HG02884 (cell line): ENCODE measurements at regions not wholly inside any gene's neighbourhood (a gene's known extent, or its start where the extent isn't known, plus 50 kb on each side); places are given as distances from the start of the nearest gene placed in this dataset.
A peak's percentile ranks its signal among the peaks of the same experiment; 100 is the strongest.
"Not testable (repeated sequence)": the region's sequence is repeated elsewhere in the genome, so short reads cannot be mapped to it uniquely, and the experiment has no call there.

Experiments used
- ATAC-seq: cut with Tn5 transposase; IDR thresholded peaks from one replicate; pipeline ENCODE4 v1.9.1; 2021; ENCODE audit warnings: mild to moderate bottlenecking, moderate library complexity; ENCODE audit not compliant: unreplicated experiment

DNA sequence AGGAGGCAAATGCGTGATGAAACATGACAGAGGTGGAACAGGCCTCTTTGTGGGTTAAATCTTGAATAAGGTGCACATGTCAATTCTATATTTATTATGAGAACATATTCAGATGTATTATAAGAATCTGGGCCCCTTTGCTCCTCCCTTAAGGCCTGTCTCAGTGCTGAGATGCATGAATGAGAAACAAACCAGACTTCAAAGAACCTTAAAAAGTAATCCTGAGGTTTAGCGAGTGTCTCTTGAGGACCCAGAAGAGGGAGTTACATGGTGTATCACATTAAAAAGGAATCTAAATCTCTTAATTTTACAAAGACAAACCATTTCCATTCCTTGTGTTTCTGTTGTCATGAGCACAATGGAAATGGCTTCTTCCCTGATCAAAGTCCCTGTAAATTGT, 170.9 kb upstream of the TBC1D5 start:
- no peak for ATAC-seq

DNA sequence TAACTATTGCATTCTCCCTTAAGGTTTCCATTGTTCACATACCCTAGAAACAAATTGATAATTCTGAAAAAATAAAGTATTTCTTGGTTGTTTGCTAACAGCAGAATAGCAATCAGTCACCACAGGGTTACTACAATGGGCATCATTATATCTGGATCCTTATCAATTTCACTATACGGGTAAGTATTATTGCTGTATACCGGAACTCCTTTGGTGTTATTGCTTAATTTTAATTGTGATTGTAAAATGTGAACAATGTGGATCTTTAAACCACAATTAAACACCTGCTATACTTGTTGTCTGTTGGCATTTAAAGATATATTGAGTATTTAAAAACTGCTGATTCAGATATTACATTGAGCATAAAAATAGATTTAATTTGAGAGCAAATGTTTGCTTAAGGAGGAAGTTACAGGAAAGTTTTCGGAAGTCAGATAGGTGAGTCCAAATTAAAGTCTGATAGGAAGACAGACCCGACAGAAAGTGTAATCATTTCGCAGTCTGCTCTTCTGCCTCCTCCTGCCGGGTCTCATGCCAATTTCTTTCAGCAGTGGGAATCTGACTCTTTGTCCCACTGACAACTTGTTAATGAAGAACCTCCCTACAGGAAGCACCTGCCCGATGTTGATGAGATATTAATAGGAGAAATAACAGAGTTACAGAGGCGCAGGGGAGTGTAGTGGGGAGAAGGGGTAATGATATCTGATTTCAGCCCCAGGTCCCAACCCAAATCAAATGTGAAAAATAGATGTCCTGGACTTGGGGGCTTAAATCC, 169.7 kb upstream of the TBC1D5 start:
- ATAC-seq: no peak

DNA sequence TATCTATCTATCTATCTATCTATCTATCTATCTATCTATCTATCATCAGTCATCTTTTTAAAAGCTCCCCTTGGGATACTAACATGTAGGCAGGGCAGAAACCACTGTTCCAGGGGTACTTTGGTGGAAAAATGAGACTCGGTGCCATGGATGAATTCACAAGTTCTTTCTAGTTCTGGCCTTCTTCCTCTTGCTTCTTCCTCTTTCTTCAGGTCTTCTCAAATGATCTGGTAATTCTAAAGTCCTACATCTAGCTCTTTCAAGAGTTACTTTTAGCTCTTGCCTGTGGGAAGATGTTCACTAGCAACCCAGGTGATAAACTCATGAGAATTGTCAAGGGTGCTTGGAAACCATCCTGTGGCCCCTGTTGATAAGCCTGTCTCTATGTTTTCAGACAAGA, 168.5 kb upstream of the TBC1D5 start:
- no peak for ATAC-seq

DNA sequence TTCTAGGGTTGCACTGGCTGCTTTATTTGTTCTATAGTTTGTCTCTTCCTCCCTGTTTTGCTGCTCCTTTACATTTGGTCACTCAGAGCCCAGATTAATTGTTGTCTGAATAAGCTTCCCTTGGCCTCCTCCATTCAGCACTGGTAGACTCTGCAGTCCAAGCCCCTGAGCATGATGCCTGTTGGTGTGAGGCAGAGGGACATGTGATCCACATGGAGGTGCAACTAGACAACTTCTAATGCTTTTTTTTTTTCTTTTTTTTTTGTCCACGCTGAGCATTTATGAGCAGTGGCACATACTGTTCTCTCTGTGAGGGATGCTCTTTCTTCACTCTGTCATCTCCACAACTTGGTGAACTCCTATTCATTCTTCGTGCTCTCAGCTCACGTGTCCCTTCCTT, 167.3 kb upstream of the TBC1D5 start:
- ATAC-seq: no peak

DNA sequence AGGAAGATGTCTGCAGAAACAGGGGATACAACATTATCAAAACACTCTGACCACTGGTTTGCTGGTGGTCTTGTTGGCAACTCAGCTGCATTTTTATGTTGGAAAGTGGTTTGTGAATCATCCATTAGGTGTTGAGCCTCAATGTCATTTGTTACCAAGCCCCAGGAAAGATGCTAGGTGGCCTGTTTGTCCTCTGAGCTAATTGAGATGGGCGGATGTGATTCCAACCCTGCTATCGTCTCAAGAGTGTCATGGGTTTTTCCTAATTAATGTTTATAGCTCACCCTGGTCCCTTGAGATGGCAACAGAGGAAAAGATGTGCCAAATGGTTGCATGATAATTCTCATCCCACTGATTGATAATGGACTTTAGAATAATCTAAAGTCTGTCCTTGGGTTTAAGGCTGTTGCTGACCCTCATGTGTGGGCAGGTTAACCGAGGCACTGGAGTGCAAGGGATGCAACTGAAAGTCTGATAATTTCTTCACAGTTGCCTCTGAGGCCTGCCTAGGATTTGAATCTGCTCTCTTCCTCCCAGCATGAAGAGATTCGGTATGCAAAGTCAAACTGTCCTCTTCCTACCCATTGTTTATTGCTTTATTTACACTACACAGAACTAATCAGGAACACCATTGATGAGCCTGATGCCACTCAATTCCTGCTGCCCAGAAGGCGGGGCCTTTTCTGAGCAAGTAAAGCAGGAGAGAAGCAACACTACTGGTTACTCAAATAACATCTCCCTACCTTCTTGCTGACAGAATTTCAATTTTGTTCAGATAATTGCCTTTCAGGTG, 166.2 kb upstream of the TBC1D5 start:
- ATAC-seq: no peak

DNA sequence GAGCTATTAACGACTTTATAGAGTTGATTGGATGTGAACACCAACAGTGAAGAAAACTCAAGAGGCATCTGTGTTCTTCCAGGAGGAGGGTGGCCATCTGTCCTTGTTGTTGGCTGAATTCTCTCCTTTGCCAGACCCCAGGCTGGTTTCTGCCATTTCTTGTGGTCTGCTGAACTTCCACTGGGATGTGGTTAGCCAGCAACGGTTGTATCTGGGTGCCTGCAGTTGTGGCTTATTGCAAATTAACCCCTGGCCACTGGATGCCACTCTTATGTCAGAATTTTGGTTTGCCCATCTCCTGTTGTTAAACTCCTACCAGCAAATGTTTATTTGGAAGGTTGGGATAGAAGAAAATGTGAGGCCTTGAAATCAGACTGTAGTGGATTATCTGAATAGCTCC, 163.6 kb upstream of the TBC1D5 start:
- no peak for ATAC-seq

DNA sequence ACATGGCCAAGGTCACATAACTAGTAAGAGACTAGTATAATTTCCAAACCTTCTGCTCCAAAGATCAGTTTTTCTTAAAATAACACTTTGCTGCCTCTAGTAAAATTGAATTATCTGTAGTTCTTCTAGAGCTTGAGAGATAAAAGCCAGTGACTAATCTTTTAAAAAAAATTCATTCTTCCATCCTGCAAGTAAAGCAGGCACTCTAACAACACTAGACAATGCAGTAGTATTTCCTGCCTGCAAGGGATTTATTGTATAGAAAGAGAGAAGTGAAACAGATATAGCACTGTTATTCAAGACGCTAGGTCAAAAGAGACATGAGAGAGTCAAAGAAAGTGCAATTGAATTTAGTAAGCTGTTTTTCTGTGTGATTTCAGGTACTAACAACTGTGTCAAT, 159.5 kb upstream of the TBC1D5 start:
- peak; percentile 98 for ATAC-seq

DNA sequence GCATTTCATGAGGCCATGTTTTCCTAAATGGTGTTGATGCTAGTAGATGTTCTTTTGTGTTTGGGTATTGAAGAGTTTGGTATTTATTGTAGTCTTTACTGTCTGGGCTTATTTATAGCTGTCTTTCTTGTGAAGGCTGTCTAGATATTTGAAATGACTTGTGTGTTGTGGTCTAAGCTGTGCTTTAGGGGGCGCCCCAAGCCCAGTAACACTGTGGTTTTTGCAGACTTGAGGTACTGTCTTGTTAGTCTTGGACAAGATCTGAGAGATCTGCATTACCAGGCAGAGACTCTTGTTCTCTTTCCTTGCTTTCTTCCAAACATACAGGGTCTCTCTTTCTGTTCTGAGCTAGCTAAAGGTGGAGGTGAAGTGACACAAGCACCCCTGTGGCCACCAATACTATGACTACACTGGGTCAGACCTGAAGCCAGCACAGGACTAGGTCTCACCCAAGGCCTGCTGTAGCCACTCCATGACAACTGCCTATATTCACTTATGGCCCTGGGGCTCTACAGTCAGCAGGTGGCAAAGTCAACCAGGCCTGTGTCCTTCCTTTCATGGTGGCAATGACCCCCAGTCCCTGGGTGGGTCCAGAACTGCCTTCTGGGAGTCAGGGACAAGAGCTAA, 152.1 kb upstream of the TBC1D5 start:
- peak; percentile 90 for ATAC-seq

DNA sequence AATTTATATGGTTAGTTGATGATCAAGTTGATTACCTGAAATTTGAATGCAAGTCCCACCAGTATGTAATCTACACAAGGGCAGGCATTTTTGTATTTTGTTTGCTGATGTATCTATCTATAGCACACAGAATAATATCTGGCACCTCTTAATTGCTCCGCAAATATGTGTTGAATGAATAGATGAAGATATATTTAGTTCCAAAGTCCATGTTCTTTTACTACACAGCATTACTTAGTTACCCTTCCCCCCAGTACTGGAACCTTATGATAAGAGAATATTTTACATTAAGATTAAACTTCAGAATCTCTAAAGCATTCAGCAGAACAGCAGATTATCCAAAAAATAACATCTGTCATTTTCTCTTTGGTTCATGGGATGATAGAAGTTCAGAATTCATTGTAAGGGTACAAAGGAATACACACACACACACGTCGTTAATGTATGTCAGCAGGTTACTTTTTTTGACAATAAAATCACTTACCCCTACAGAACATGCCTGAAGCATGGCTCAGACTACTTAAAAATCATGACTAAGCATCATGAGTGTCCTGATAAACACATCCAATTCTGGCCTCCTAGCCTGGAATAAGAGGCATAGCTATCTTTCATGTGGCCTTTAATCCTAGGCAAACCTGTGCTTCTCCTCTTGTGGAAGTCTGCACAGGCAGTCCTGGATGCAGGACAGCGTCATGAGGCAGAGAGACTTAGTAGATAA, 148.9 kb upstream of the TBC1D5 start:
- no peak for ATAC-seq

DNA sequence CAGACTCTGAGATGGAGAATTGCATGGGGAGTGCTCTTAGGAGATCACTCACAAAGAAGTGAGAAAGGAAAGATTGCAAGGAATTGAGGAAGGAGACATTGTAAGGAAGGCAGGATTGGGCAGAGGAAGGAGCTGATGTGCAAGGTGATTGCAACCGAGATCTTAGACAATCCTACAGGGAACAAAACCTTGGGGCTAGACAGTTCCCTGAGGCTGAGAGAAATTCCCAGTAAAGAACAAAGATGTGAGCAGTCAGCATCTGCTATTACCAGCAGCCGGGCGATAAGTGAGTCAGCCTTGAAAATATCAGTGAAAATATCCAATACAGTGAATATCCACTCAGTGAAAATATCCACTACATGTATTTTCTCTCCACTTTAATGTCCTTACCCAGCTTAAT, 143.6 kb upstream of the TBC1D5 start:
- ATAC-seq: no peak

DNA sequence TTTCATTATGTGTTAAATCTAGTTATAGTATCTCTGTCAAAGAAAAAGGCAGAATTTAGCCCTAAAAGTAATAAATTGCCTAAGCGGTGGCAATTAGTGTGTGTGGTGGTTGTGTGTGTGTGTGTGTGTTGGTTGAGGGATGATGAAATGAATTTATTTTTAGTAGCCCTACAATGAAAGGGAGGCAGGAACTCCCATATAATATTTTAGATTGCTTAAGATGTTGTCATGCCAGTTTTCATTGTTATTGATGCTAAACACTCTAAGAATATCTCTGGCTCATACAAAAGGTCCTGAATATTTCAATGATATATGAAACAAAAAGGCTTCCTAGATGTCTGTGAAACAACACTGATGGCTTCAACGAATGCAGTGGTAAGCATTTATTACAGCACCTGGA, 140.6 kb upstream of the TBC1D5 start:
- ATAC-seq: no peak

DNA sequence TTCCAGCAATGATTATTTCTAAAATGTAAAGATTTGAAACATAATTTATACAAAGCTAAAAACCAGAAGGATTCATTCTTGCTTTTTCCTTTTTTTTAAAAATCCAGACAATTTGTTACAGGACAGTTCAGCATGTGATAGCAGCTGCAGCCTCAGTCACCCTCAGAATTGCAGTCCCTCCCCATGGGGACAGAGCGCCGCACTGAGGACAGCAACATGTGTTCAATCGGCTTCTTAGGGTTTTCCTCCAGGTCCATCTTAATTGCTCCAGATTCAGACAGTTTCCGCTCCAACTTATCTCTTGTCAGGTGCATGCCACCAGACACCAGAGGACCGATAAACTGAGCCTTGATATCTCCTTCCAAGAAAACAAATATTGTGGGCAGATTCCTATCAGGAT, 134.9 kb upstream of the TBC1D5 start:
- ATAC-seq: no peak

DNA sequence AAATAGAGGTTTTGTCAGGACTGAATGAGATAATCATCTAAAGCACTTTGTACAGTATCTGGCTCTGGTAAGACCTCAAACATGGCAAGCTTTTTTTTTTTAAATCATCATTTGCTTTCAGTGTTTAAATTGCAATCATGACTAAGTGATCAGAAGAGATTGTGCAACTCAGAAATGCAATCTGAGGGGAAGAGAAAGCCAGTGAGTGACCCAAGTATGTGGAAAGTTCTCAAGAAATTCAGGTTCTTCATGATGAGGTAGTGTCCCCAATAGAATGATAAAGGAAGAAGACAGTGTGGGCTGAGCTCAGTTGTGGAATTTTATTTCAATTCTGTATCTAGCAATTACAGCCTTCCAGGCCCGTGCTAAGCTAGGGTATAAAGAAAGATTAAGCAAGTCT, 132.2 kb upstream of the TBC1D5 start:
- no peak for ATAC-seq

DNA sequence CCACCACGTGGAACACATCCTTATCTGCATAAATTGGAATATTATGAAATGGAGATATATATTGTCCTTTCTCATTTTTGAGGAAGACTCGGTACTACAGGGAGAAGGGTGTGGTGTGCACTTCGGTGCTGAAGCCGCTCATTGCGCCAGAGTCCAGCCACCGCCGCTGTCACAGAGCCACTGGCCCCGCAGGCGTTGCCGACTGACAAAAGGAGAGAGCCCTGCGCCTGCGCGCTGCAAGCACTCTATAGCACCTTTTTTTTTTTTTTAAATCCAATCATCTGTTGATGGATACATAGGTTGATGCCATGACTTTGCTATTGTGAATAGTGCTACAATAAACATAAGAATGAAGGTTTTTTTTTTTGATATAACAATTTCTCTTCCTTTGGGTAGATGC, 130.0 kb upstream of the TBC1D5 start:
- ATAC-seq: no peak

DNA sequence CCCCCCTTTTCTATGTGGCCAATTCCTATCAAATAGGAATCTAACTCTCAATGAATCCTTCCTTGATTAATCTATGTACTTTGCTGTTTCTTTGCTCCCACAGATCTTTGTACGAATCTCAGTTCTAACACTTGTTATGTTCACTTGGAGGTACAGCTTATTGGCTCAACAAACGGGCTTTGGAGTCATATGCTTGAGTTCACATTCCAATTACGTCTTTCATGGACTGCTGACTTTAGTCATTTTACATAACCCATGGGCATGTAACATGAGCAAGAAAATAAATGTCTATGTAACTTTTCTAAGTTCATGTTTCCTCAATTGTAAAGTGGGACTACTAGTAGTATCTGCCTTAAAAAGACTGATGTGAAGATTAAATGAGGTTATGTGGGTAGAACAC, 123.2 kb upstream of the TBC1D5 start:
- ATAC-seq: no peak

DNA sequence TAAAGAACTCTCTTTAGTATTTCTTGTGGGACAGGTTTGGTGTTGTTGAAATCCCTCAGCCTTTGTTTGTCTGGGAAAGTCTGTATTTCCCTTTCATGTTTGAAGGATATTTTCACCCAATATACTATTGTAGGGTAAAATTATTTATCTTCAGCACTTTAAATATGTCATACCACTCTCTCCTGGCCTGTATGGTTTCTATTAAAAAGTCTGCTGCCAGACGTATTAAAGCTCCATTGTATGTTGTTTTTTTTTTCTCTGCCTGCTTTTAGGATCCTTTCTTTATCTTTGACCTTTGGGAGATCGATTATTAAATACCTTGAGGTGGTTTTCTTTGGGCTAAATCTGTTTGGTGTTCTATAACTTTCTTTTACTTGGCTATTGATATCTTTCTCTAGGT, 119.0 kb upstream of the TBC1D5 start:
- ATAC-seq: no peak

DNA sequence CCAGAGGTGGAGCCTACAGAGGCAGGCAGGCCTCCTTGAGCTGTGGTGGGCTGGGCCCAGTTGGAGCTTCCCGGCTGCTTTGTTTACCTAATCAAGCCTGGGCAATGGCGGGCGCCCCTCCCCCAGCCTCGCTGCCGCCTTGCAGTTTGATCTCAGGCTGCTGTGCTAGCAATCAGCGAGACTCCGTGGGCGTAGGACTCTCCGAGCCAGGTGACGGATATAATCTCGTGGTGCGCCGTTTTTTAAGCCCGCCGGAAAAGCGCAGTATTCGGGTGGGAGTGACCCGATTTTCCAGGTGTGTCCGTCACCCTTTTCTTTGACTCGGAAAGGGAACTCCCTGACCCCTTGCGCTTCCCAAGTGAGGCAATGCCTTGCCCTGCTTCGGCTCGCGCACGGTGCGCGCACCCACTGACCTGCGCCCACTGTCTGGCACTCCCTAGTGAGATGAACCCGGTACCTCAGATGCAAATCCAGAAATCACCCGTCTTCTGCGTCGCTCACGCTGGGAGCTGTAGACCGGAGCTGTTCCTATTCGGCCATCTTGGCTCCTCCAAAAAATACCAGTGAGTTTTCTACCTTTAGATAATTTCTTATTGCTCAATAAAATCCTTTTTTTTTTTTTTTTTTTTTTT, 118.5 kb upstream of the TBC1D5 start:
- ATAC-seq: not testable (repeated sequence)

DNA sequence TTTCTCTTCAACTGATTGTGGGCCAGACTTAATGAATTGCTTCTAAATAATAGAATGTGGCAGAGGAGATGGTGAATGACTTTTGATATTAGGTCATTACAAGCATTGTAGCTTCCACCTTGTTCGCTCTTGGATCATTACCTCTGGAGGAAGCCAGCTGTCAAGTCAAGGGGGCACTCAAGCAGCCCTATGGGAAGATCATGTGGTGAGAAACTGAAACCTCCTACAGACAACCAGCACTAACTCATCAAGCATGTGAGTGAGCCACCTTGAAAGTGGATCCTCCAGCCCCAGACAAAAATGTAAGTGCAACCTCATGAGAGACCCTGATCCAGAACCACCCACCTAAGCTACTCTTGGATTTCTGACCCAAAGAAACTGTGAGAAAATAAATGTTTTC, 109.8 kb upstream of the TBC1D5 start:
- ATAC-seq: peak; percentile 69

DNA sequence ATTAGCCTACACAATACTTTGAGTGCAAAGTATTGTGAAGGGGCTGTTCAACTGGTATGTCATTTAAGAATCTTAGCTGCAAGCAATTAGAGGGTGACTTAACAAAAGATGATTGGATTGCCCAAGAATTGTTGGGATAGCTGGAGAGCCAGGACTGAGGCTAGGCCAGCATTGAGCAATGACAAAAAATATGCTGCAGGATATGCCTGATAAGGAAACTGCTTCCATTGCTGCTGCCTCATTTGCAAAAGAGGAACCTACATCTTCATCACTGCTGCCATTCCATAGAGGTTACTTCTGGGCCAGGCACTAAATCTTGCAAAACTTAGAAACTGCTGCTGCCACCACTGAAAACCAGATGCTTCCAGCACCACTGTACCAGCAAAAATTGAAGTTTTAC, 108.0 kb upstream of the TBC1D5 start:
- no peak for ATAC-seq

DNA sequence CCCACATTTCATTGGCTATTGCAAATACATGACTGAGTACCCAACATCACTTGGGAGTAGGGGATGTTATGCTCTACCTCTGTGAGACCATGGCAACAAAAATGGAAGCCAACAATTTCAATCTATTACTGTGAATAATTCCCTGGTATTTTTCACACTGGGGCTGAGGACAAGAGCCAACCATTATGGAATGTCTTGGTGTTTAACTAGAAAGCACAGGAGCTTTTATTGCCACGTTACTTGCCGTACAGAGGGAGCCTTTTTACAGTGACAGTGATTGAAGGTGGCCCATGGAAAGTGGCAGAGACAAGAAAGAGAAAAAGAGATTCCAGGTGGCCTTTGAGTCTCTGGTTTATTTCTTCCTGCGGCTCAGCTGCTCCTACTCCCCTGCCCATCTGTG, 105.7 kb upstream of the TBC1D5 start:
- no peak for ATAC-seq

DNA sequence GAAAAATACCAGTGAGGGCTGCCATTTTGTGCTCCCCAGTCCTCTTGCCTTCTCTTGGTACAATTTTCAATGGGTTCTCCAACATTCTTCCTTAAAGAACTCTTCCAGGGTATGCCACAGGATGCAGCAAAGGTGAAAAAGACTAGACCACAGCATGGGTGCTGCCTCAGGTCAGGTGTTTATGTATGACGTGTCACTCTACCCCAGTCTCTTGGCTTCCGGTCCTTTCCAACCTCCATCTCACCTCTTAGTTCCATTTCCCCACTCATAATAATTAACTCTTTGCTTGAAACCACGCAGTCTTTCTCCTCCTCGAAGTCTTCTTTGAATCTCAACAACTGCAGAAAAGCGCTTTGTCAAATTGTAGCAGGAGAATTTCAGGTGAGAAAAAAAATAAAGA, 104.7 kb upstream of the TBC1D5 start:
- ATAC-seq: no peak
